ENCODE measurements at regions not wholly inside any gene's neighbourhood (a gene's known extent, or its start where the extent isn't known, plus 50 kb on each side); places are given as distances from the start of the nearest gene placed in this dataset.

DNA sequence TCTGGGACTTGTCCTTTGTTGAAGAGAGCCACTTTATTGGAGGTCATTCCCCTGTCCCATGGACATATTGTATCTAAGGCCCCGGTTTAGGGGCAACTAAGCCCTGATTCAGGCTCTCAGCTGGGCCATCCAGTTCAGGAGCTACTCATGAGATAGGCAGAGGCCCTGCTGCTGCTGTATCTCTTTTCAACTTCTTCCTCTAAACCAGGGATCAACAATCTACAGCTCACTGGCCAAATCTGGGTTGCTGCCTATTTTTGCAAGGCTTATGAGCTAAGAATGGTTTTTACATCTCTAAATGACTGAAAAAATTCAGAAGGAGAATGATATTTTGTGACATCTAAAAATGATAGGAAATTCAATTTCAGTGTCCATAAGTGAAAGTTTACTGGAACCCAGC lies 166.8 kb upstream of the GLI3 start:
- Histone ChIP-seq H3K9ac (ENCODE audit: low read length) (no peak overlapping the region), H3K9me2 (replicated peaks; ENCODE audit: insufficient read depth, low read length) (no peaks in the 10 kb centered on the region), H4K20me1 (ENCODE audit: low read depth, low read length) (no peaks in the 10 kb centered on the region), H3F3A (ENCODE audit: insufficient read depth) (no peaks in the 10 kb centered on the region), H3K27me3 (ENCODE audit: low read length) (no peaks in the 10 kb centered on the region), H3K9me3 (ENCODE audit: insufficient read depth, low read length) (no peaks in the 10 kb centered on the region), H2AFZ (ENCODE audit: low read depth, low read length, severe bottlenecking) (no peak overlapping the region), H3K36me3 (ENCODE audit: low read length) (no peaks in the 10 kb centered on the region), H3K27ac (ENCODE audit: low read depth, low read length) (no peak overlapping the region), H3K4me3 (ENCODE audit: insufficient read depth, low read length, poor library complexity, severe bottlenecking) (no peak overlapping the region), H3K4me2 (ENCODE audit: low read depth, low read length, poor library complexity, severe bottlenecking) (no peak overlapping the region), H3K79me2 (ENCODE audit: insufficient read depth, low read length) (no peaks in the 10 kb centered on the region)
- TF ChIP-seq EZH2phosphoT487 (conservative IDR thresholded peaks at IDR 0.05; ENCODE audit: low read length): no peak
- TF ChIP-seq, protein P1, sequence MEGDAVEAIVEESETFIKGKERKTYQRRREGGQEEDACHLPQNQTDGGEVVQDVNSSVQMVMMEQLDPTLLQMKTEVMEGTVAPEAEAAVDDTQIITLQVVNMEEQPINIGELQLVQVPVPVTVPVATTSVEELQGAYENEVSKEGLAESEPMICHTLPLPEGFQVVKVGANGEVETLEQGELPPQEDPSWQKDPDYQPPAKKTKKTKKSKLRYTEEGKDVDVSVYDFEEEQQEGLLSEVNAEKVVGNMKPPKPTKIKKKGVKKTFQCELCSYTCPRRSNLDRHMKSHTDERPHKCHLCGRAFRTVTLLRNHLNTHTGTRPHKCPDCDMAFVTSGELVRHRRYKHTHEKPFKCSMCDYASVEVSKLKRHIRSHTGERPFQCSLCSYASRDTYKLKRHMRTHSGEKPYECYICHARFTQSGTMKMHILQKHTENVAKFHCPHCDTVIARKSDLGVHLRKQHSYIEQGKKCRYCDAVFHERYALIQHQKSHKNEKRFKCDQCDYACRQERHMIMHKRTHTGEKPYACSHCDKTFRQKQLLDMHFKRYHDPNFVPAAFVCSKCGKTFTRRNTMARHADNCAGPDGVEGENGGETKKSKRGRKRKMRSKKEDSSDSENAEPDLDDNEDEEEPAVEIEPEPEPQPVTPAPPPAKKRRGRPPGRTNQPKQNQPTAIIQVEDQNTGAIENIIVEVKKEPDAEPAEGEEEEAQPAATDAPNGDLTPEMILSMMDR (IDR thresholded peaks at IDR 0.05; ENCODE audit: insufficient read depth, low read length, poor library complexity, severe bottlenecking): no peak

DNA sequence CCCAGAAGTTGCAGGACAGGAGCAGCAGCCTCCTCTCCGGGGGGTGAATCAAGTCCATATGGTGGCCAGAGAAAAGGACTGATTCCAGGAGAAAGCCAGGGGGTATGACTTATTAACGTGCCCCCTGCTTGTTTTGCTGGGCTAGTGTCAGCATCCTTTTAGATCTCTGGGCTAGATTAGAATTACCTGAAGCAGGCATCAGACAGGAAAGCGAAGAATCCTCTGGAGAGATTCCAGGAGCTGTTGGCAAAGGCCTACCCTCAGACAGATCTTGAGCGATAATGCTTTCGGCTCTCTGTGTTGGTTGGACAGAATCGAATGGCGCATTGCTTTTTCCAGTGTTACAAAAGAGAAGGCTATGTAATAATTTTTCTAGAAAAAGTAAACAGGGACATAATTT lies 164.0 kb upstream of the GLI3 start:
- Histone ChIP-seq H3K9me2 (replicated peaks; ENCODE audit: insufficient read depth, low read length) (no peaks in the 10 kb centered on the region), H2AFZ (ENCODE audit: low read depth, low read length, severe bottlenecking) (no peak overlapping the region), H3K27me3 (ENCODE audit: low read length) (no peaks in the 10 kb centered on the region), H3K27ac (ENCODE audit: low read depth, low read length) (no peak overlapping the region), H3K9me3 (ENCODE audit: insufficient read depth, low read length) (no peaks in the 10 kb centered on the region), H3K36me3 (ENCODE audit: low read length) (no peaks in the 10 kb centered on the region), H3F3A (ENCODE audit: insufficient read depth) (no peaks in the 10 kb centered on the region), H4K20me1 (ENCODE audit: low read depth, low read length) (no peaks in the 10 kb centered on the region), H3K4me2 (ENCODE audit: low read depth, low read length, poor library complexity, severe bottlenecking) (no peak overlapping the region), H3K9ac (ENCODE audit: low read length) (no peak overlapping the region), H3K79me2 (ENCODE audit: insufficient read depth, low read length) (no peaks in the 10 kb centered on the region), H3K4me3 (ENCODE audit: insufficient read depth, low read length, poor library complexity, severe bottlenecking) (no peak overlapping the region)
- TF ChIP-seq EZH2phosphoT487 (conservative IDR thresholded peaks at IDR 0.05; ENCODE audit: low read length): no peak
- TF ChIP-seq, protein P1 (IDR thresholded peaks at IDR 0.05; ENCODE audit: insufficient read depth, low read length, poor library complexity, severe bottlenecking): no peak

DNA sequence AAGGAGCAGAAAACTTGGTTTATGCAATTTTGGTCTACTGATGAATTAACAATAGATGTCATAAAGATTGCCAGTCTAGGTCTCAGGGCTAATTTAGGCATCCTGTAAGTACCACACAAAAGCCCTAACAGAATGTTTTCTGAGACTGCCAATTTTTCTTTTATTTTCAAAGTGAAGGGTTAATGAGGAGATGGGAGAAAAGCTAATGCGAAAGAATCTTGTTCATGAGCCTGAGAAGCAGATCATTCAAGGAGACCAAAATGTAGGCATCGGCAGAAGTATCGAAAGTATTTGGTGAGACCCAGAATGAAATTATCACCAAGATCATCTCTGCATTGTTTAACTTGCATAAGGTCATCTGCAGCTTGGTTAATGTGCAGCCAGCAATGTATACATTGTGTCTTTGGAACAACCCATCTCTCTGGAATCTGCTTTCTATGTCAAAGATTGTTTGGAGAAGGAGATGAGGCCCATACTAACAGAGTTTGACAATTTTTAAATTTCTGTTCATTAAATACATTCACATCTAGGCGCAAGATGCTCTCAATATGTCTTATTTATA lies 163.3 kb upstream of the GLI3 start:
- TF ChIP-seq, protein P1 (IDR thresholded peaks at IDR 0.05; ENCODE audit: insufficient read depth, low read length, poor library complexity, severe bottlenecking): no peak
- Histone ChIP-seq H3K79me2 (ENCODE audit: insufficient read depth, low read length) (no peaks in the 10 kb centered on the region), H3K4me2 (ENCODE audit: low read depth, low read length, poor library complexity, severe bottlenecking) (no peak overlapping the region), H2AFZ (ENCODE audit: low read depth, low read length, severe bottlenecking) (no peak overlapping the region), H3K4me3 (ENCODE audit: insufficient read depth, low read length, poor library complexity, severe bottlenecking) (no peak overlapping the region), H3K27ac (ENCODE audit: low read depth, low read length) (no peak overlapping the region), H3F3A (ENCODE audit: insufficient read depth) (no peaks in the 10 kb centered on the region), H3K9ac (ENCODE audit: low read length) (no peak overlapping the region), H3K36me3 (ENCODE audit: low read length) (no peaks in the 10 kb centered on the region), H4K20me1 (ENCODE audit: low read depth, low read length) (no peaks in the 10 kb centered on the region), H3K27me3 (ENCODE audit: low read length) (no peaks in the 10 kb centered on the region), H3K9me2 (replicated peaks; ENCODE audit: insufficient read depth, low read length) (no peaks in the 10 kb centered on the region), H3K9me3 (ENCODE audit: insufficient read depth, low read length) (no peaks in the 10 kb centered on the region)

All from SU-DHL-6 (cell line).